Coronary artery (tissue), 2 donors: ENCODE measurements at regions not wholly inside any gene's neighbourhood (a gene's known extent, or its start where the extent isn't known, plus 50 kb on each side); places are given as distances from the start of the nearest gene placed in this dataset.
"Not testable (repeated sequence)": the region's sequence is repeated elsewhere in the genome, so short reads cannot be mapped to it uniquely, and the experiment has no call there.

Experiments
- DNase-seq: peaks from one replicate; pipeline ENCODE4 v3.0.0-alpha.2; 2017; ENCODE audit warnings: low spot score
- H3K27ac ChIP-seq, 2 donors: fragments of 200-600 bp; sonication (generic); one replicate each; pipeline ENCODE4 v1.5.1; 2016 to 2019
- H3K4me3 ChIP-seq: fragments of 200-600 bp; sonication (generic); 2 replicates; pipeline ENCODE4 v1.5.1; 2016; ENCODE audit warnings: mild to moderate bottlenecking, moderate library complexity
- CTCF ChIP-seq: fragments of 200-600 bp; sonication (generic); IDR thresholded peaks from one replicate; pipeline ENCODE4 v1.5.1; 2019; ENCODE audit warnings: antibody characterized with exemption

GRCh38 chr11:134845474-134846327, 433.7 kb upstream of the B3GAT1 start:
- no peak overlapping the region for H3K27ac ChIP-seq
- no peak overlapping the region for H3K4me3 ChIP-seq
- DNase-seq = no peak
- no peak for TF ChIP-seq CTCF

GRCh38 chr11:134844838-134845237, 432.8 kb upstream of the B3GAT1 start:
- TF ChIP-seq CTCF = no peak
- Histone ChIP-seq H3K27ac (no peak overlapping the region), H3K4me3 (no peak overlapping the region)
- no peak for DNase-seq

GRCh38 chr11:134843735-134844134, 431.7 kb upstream of the B3GAT1 start:
- no peak overlapping the region for H3K4me3 ChIP-seq
- no peak for DNase-seq
- no peak for TF ChIP-seq CTCF

GRCh38 chr11:134843020-134843419, 431.0 kb upstream of the B3GAT1 start:
- H3K4me3 ChIP-seq = no peak overlapping the region
- no peak for TF ChIP-seq CTCF
- H3K27ac ChIP-seq = no peak overlapping the region
- DNase-seq = no peak

More at GRCh38 chr11:134843735-134844134, 431.7 kb upstream of the B3GAT1 start:
- H3K27ac ChIP-seq = no peak overlapping the region

- DNase-seq = no peak
- TF ChIP-seq CTCF = no peak
- H3K27ac ChIP-seq = no peak overlapping the region
- H3K4me3 ChIP-seq = no peak overlapping the region
Observed at GRCh38 chr11:134841972-134842371, 429.9 kb upstream of the B3GAT1 start.

GRCh38 chr11:134841411-134841810, 429.4 kb upstream of the B3GAT1 start:
- no peak overlapping the region for H3K27ac ChIP-seq
- DNase-seq = no peak
- H3K4me3 ChIP-seq = no peak overlapping the region
- TF ChIP-seq CTCF = no peak

GRCh38 chr11:134840945-134841344, 428.9 kb upstream of the B3GAT1 start:
- no peak for DNase-seq
- Histone ChIP-seq H3K4me3 (no peak overlapping the region), H3K27ac (no peak overlapping the region)
- no peak for TF ChIP-seq CTCF

GRCh38 chr11:134840165-134840564, 428.1 kb upstream of the B3GAT1 start:
- DNase-seq, H3K4me3 ChIP-seq, H3K27ac ChIP-seq: not testable (repeated sequence)
